ENCODE measurements at regions not wholly inside any gene's neighbourhood (a gene's known extent, or its start where the extent isn't known, plus 50 kb on each side); places are given as distances from the start of the nearest gene placed in this dataset.

- ChIA-PET CTCF (no interaction called here), POLR2A (ENCODE audit: low non-redundant PET) (no interaction called here)
- no peak for DNase-seq (ENCODE audit: low spot score)
- H3K27ac ChIP-seq (ENCODE audit: low read depth, low read length, poor library complexity, severe bottlenecking), result no peak overlapping the region
- TF ChIP-seq EZH2 (IDR thresholded peaks at IDR 0.05; ENCODE audit: borderline replicate concordance, low read depth, low read length, poor library complexity, severe bottlenecking) (no peak), CTCF (conservative IDR thresholded peaks at IDR 0.05; ENCODE audit: low read depth, low read length) (no peak)
- H3K36me3 ChIP-seq (ENCODE audit: insufficient read depth, low read length, poor library complexity, severe bottlenecking), result no peaks in the 10 kb centered on the region
- intact Hi-C loops (cut with micrococcal nuclease; ENCODE audit: unreplicated experiment), result no loop called here
- no TSS peak for BruUV-seq (replicated peaks)
- H3K4me3 ChIP-seq (ENCODE audit: low read depth, low read length, poor library complexity, severe bottlenecking), result no peak overlapping the region
- no peaks in the 10 kb centered on the region for H3K9me3 ChIP-seq (ENCODE audit: low read depth, low read length, poor library complexity, severe bottlenecking)
- no peaks in the 10 kb centered on the region for H3K4me1 ChIP-seq (ENCODE audit: insufficient read depth, low read length, poor library complexity, severe bottlenecking)
- H3K27me3 ChIP-seq (replicated peaks; ENCODE audit: insufficient read depth, low read depth, low read length, poor library complexity), result no peaks in the 10 kb centered on the region
Observed at GRCh38 chr18:51824746-51825145, 515.3 kb upstream of the DCC start.

- Histone ChIP-seq H3K9me3 (ENCODE audit: low read depth, low read length, poor library complexity, severe bottlenecking) (no peaks in the 10 kb centered on the region), H3K27me3 (replicated peaks; ENCODE audit: insufficient read depth, low read depth, low read length, poor library complexity) (no peaks in the 10 kb centered on the region), H3K4me1 (ENCODE audit: insufficient read depth, low read length, poor library complexity, severe bottlenecking) (no peaks in the 10 kb centered on the region), H3K36me3 (ENCODE audit: insufficient read depth, low read length, poor library complexity, severe bottlenecking) (no peaks in the 10 kb centered on the region), H3K4me3 (ENCODE audit: low read depth, low read length, poor library complexity, severe bottlenecking) (no peak overlapping the region), H3K27ac (ENCODE audit: low read depth, low read length, poor library complexity, severe bottlenecking) (no peak overlapping the region)
- intact Hi-C loops (cut with micrococcal nuclease; ENCODE audit: unreplicated experiment), result no loop called here
- DNase-seq (ENCODE audit: low spot score), result no peak
- no TSS peak for BruUV-seq (replicated peaks)
- CTCF ChIA-PET, result no interaction called here
- TF ChIP-seq EZH2 (IDR thresholded peaks at IDR 0.05; ENCODE audit: borderline replicate concordance, low read depth, low read length, poor library complexity, severe bottlenecking) (no peak), CTCF (conservative IDR thresholded peaks at IDR 0.05; ENCODE audit: low read depth, low read length) (no peak)
- POLR2A ChIA-PET (ENCODE audit: low non-redundant PET), result no interaction called here
Observed at GRCh38 chr18:51833850-51834249, 506.1 kb upstream of the DCC start.

- no peak for TF ChIP-seq CTCF (conservative IDR thresholded peaks at IDR 0.05; ENCODE audit: low read depth, low read length)
- TF ChIP-seq EZH2 (IDR thresholded peaks at IDR 0.05; ENCODE audit: borderline replicate concordance, low read depth, low read length, poor library complexity, severe bottlenecking), result no peak
- Histone ChIP-seq H3K27me3 (replicated peaks; ENCODE audit: insufficient read depth, low read depth, low read length, poor library complexity) (no peaks in the 10 kb centered on the region), H3K9me3 (ENCODE audit: low read depth, low read length, poor library complexity, severe bottlenecking) (no peaks in the 10 kb centered on the region), H3K36me3 (ENCODE audit: insufficient read depth, low read length, poor library complexity, severe bottlenecking) (no peaks in the 10 kb centered on the region), H3K4me1 (ENCODE audit: insufficient read depth, low read length, poor library complexity, severe bottlenecking) (no peaks in the 10 kb centered on the region), H3K27ac (ENCODE audit: low read depth, low read length, poor library complexity, severe bottlenecking) (no peak overlapping the region), H3K4me3 (ENCODE audit: low read depth, low read length, poor library complexity, severe bottlenecking) (no peak overlapping the region)
- no TSS peak for BruUV-seq (replicated peaks)
- intact Hi-C loops (cut with micrococcal nuclease; ENCODE audit: unreplicated experiment), result no loop called here
- ChIA-PET CTCF (no interaction called here), POLR2A (ENCODE audit: low non-redundant PET) (no interaction called here)
- no peak for DNase-seq (ENCODE audit: low spot score)
Observed at GRCh38 chr18:51848702-51849101, 491.3 kb upstream of the DCC start.

Measured in A673 (cell line).